ENCODE measurements at regions not wholly inside any gene's neighbourhood (a gene's known extent, or its start where the extent isn't known, plus 50 kb on each side); places are given as distances from the start of the nearest gene placed in this dataset.

DNA sequence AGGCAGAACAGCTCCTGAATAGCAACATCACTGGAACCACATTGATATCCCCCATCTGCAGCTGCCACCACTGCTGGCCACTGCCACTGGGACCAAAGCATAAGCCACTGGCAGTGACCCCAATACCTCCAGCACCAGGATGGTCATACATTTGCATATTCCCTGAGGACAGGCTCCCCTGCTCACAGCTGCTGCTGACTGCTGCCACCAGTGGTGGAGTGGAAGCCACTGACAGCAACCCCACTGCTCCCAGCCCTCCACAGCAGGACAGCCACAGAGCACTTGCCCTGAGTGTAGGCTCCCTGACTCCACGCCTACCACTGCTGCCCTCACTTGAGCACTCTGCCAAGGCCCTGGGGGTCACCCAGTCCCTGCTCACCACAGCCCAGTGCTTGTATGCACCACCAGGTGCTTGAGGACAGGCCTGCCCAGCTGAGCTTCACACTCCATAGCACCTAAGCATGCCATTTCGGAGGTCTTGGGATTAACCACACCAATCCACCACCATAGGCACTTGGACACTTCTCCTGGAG is 327.4 kb upstream of the RPS23 start:
- Histone ChIP-seq H3K27me3 (ENCODE audit: control insufficient read depth in 1 of 2, insufficient read depth in 2 of 2, low read length in 2 of 2) (no peaks in the 10 kb centered on the region), H3K4me1 (ENCODE audit: control insufficient read depth in 2 of 2, insufficient read depth in 2 of 2, low read length in 1 of 2) (no peaks in the 10 kb centered on the region), H3K9me3 (ENCODE audit: control insufficient read depth in 2 of 2, insufficient read depth in 1 of 2, low read depth in 1 of 2, low read length in 1 of 2) (peaks cover 0 to 5% of the 10 kb centered on the region in 2 donors), H3K36me3 (ENCODE audit: control insufficient read depth in 2 of 2, insufficient read depth in 2 of 2, low read length in 1 of 2) (no peaks in the 10 kb centered on the region), H3K27ac (ENCODE audit: low read depth in 2 of 2, low read length in 1 of 2) (no peak overlapping the region), H3K4me3 (ENCODE audit: low read depth in 1 of 2, low read length in 2 of 2) (no peak overlapping the region)
- 84 to 86% methylated on average over 2 of the region's 2 CpGs for WGBS, 2 donors

DNA sequence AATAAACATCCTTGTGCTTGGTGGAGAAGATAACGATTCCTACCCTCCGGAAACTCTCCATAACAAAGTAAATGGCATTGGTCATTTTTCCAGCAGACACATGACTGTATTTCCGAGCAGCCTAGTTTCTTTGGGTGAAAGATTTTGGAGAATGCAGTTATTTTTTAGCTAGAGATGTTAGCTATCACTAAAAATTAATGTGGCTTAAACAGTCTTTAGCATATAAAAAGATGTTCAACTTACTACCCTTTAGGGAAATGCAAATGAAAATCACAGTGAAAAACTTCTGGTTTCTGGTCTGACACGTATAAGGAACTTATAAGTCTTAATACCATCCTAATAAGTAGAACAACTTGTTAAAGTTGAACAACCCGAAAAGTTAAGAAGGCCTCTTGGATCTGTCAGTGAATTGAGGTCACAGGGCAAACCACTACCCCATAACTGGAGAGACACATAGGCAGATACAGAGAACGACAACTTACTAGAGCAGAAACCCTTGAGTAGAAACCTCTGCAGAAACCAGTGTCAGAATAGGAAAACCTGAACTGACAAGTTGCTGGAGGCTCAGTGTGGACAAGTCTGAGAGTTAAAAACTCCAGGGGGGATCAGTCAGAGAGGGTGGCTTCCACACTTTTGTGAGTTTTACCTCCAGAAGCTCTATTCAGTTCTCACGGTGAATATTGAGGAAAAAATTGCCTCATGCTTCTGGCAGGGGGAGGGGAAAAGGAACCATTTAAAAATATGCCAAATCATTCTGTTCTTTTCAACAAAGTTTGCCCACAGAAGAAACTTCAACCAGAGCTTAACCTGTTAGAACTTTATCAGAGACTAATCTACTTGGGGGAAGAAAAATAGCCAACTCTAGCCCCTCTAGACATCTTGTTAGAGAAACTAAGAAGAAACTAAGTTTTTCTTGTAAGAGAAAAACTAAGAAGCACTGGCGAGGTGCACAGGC is 325.2 kb upstream of the RPS23 start:
- Histone ChIP-seq H3K9me3 (ENCODE audit: control insufficient read depth in 2 of 2, insufficient read depth in 1 of 2, low read depth in 1 of 2, low read length in 1 of 2) (peaks cover 0 to 5% of the 10 kb centered on the region in 2 donors), H3K36me3 (ENCODE audit: control insufficient read depth in 2 of 2, insufficient read depth in 2 of 2, low read length in 1 of 2) (no peaks in the 10 kb centered on the region), H3K27ac (ENCODE audit: low read depth in 2 of 2, low read length in 1 of 2) (no peak overlapping the region), H3K4me3 (ENCODE audit: low read depth in 1 of 2, low read length in 2 of 2) (no peak overlapping the region), H3K27me3 (ENCODE audit: control insufficient read depth in 1 of 2, insufficient read depth in 2 of 2, low read length in 2 of 2) (no peaks in the 10 kb centered on the region), H3K4me1 (ENCODE audit: control insufficient read depth in 2 of 2, insufficient read depth in 2 of 2, low read length in 1 of 2) (no peaks in the 10 kb centered on the region)
- 80 to 83% methylated on average over 8 of the region's 8 CpGs for WGBS, 2 donors

DNA sequence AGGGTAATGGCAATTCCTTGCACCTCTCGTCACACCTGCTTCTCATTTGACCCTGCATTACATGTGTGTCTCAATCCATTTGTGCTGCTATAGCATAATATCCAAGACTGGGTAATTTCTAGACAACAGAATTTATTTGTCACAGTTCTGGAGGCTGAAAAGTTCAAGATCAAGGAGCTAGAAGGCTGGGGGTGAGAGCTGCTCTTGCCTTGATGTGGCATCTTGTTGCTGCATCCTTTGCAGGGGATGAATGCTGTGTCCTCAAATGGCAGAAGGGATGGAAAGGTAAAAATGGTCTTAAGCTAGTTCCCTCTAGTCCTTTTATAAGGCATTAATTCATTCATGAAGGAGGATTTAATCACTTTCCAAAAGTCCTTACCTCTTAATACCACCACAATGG is 323.7 kb upstream of the RPS23 start:
- WGBS, 2 donors = 87 to 98% methylated on average over 1 of the region's 1 CpG
- no peak overlapping the region for H3K4me3 ChIP-seq (ENCODE audit: low read depth in 1 of 2, low read length in 2 of 2)
- H3K4me1 ChIP-seq (ENCODE audit: control insufficient read depth in 2 of 2, insufficient read depth in 2 of 2, low read length in 1 of 2) = no peaks in the 10 kb centered on the region
- H3K9me3 ChIP-seq (ENCODE audit: control insufficient read depth in 2 of 2, insufficient read depth in 1 of 2, low read depth in 1 of 2, low read length in 1 of 2) = peaks cover 0 to 5% of the 10 kb centered on the region in 2 donors
- H3K36me3 ChIP-seq (ENCODE audit: control insufficient read depth in 2 of 2, insufficient read depth in 2 of 2, low read length in 1 of 2) = no peaks in the 10 kb centered on the region
- H3K27me3 ChIP-seq (ENCODE audit: control insufficient read depth in 1 of 2, insufficient read depth in 2 of 2, low read length in 2 of 2) = no peaks in the 10 kb centered on the region
- no peak overlapping the region for H3K27ac ChIP-seq (ENCODE audit: low read depth in 2 of 2, low read length in 1 of 2)

DNA sequence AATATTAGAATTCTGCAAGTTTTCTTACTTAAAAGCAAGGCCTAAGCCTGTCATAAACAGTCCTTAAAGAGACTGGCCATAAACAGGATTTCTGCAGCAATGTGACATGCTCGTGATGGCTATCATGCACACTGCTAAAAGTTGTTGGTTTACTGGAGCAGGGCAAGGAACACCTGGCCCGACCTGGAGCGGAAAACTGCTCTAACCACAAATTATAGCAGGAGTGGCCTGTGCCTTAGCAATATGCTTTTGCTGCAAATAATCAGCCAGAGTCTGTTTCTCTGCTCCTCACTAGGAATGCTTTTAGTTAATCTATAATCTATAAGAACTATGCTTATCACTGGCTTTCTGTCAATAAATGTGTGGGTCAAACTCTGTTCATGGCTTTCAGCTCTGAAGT is 322.9 kb upstream of the RPS23 start:
- Histone ChIP-seq H3K27ac (ENCODE audit: low read depth in 2 of 2, low read length in 1 of 2) (no peak overlapping the region), H3K4me1 (ENCODE audit: control insufficient read depth in 2 of 2, insufficient read depth in 2 of 2, low read length in 1 of 2) (no peaks in the 10 kb centered on the region), H3K9me3 (ENCODE audit: control insufficient read depth in 2 of 2, insufficient read depth in 1 of 2, low read depth in 1 of 2, low read length in 1 of 2) (peaks cover 0 to 5% of the 10 kb centered on the region in 2 donors), H3K36me3 (ENCODE audit: control insufficient read depth in 2 of 2, insufficient read depth in 2 of 2, low read length in 1 of 2) (no peaks in the 10 kb centered on the region), H3K27me3 (ENCODE audit: control insufficient read depth in 1 of 2, insufficient read depth in 2 of 2, low read length in 2 of 2) (no peaks in the 10 kb centered on the region), H3K4me3 (ENCODE audit: low read depth in 1 of 2, low read length in 2 of 2) (no peak overlapping the region)
- WGBS, 2 donors = 64 to 78% methylated on average over 3 of the region's 3 CpGs

DNA sequence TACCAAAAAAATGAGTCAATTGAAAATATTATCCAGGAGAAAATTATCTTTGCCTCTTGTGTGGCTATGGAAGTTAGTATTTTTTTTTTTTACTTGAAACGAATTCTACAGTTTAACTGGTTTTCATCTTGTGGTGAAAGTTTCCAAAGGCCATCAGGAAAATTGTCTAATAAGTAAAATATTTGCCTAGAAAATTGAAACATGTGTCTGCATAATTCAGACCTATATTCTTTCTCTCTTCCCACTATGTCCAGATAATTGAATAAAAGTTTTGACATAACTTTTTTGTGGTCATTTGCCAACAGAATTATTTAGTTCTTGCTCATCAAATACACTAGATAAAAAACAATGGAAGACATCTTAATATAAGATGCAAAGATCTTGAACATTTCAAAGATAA is 321.5 kb upstream of the RPS23 start:
- WGBS, 2 donors = 57 to 62% methylated on average over 1 of the region's 1 CpG
- Histone ChIP-seq H3K36me3 (ENCODE audit: control insufficient read depth in 2 of 2, insufficient read depth in 2 of 2, low read length in 1 of 2) (no peaks in the 10 kb centered on the region), H3K9me3 (ENCODE audit: control insufficient read depth in 2 of 2, insufficient read depth in 1 of 2, low read depth in 1 of 2, low read length in 1 of 2) (no peaks in the 10 kb centered on the region), H3K4me3 (ENCODE audit: low read depth in 1 of 2, low read length in 2 of 2) (no peak overlapping the region), H3K27ac (ENCODE audit: low read depth in 2 of 2, low read length in 1 of 2) (no peak overlapping the region), H3K27me3 (ENCODE audit: control insufficient read depth in 1 of 2, insufficient read depth in 2 of 2, low read length in 2 of 2) (no peaks in the 10 kb centered on the region), H3K4me1 (ENCODE audit: control insufficient read depth in 2 of 2, insufficient read depth in 2 of 2, low read length in 1 of 2) (no peaks in the 10 kb centered on the region)

DNA sequence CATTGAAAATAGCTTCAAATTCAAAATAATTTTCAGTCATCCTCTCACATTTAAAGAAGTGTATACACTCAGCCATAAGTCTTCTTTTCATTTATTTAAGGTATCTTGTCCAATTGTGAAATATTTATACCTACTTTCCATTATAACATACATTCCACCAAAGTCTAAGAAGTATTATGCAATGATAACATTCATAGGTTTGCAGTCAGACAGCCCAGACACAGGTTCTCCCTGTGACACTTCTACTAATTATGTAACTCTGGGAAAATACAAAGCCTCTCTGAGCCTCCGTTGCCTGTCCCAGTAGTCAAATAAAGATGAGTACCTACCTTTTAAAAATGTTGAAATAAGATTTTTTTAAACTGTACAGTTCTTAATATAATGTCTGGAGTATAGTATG is 320.9 kb upstream of the RPS23 start:
- no peaks in the 10 kb centered on the region for H3K9me3 ChIP-seq (ENCODE audit: control insufficient read depth in 2 of 2, insufficient read depth in 1 of 2, low read depth in 1 of 2, low read length in 1 of 2)
- H3K27me3 ChIP-seq (ENCODE audit: control insufficient read depth in 1 of 2, insufficient read depth in 2 of 2, low read length in 2 of 2) = no peaks in the 10 kb centered on the region
- H3K4me3 ChIP-seq (ENCODE audit: low read depth in 1 of 2, low read length in 2 of 2) = no peak overlapping the region
- no peaks in the 10 kb centered on the region for H3K4me1 ChIP-seq (ENCODE audit: control insufficient read depth in 2 of 2, insufficient read depth in 2 of 2, low read length in 1 of 2)
- no peak overlapping the region for H3K27ac ChIP-seq (ENCODE audit: low read depth in 2 of 2, low read length in 1 of 2)
- no peaks in the 10 kb centered on the region for H3K36me3 ChIP-seq (ENCODE audit: control insufficient read depth in 2 of 2, insufficient read depth in 2 of 2, low read length in 1 of 2)
- WGBS, 2 donors = 59 to 62% methylated on average over 1 of the region's 1 CpG

DNA sequence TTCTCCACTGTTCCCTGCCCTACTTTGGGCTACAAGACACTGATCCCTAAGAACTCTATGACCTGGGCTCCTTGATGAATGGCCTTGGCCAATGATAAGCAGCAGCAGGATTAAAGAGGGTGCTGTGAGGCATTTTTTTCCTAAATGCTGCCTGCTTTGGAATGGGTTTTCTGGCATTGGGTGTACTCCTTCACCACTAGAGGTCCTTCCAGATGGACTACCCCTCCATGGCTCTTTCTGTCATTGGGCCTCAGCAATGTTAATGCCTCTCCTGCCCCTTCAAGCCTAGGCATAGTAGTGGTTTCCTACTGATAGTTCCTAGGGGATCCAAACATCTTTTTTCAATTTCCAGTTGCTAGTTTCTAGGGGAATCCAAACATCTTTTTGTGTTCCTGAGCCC is 319.3 kb upstream of the RPS23 start:
- Histone ChIP-seq H3K27me3 (ENCODE audit: control insufficient read depth in 1 of 2, insufficient read depth in 2 of 2, low read length in 2 of 2) (no peaks in the 10 kb centered on the region), H3K27ac (ENCODE audit: low read depth in 2 of 2, low read length in 1 of 2) (no peak overlapping the region), H3K4me3 (ENCODE audit: low read depth in 1 of 2, low read length in 2 of 2) (no peak overlapping the region), H3K36me3 (ENCODE audit: control insufficient read depth in 2 of 2, insufficient read depth in 2 of 2, low read length in 1 of 2) (no peaks in the 10 kb centered on the region), H3K9me3 (ENCODE audit: control insufficient read depth in 2 of 2, insufficient read depth in 1 of 2, low read depth in 1 of 2, low read length in 1 of 2) (no peaks in the 10 kb centered on the region), H3K4me1 (ENCODE audit: control insufficient read depth in 2 of 2, insufficient read depth in 2 of 2, low read length in 1 of 2) (no peaks in the 10 kb centered on the region)

DNA sequence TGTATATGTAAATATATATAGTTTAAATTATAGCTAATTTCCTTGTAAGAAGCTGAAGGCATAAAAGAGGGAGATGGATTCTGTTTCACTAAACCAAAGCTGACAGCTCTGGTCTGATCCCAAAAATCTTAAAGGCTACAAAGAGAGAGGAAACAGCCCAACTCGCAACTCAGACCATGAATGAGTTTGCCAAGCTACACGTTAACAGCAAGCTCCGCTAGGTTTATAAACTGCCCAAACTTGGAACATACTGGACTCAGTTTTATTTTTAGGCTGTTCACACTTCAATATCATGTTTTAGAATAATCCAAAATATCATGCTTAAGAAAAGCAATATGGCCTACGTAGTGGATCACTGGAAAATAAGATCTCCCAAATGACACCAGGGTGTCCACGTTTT is 318.3 kb upstream of the RPS23 start:
- no peak overlapping the region for H3K27ac ChIP-seq (ENCODE audit: low read depth in 2 of 2, low read length in 1 of 2)

DNA sequence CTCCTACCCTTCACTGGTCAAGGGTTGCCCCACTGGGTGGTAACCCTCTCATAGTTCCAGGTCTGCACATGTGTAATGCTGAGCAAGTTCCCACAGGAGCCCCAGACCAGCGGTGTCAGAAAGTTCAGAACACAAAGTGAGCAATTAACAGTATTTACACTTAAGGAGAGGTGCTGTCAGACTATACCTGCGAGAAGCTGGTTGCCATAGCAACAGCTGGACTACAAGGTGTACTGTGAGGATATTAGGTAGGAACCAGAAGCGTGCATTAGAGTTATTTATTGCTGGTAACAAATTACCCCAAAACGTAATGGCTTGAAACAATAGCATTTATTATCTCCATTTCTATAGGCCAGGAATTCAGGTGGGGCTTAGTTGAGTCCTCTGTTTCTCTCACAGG is 317.0 kb upstream of the RPS23 start:
- Histone ChIP-seq H3K4me3 (ENCODE audit: low read depth in 1 of 2, low read length in 2 of 2) (no peak overlapping the region), H3K9me3 (ENCODE audit: control insufficient read depth in 2 of 2, insufficient read depth in 1 of 2, low read depth in 1 of 2, low read length in 1 of 2) (no peaks in the 10 kb centered on the region), H3K4me1 (ENCODE audit: control insufficient read depth in 2 of 2, insufficient read depth in 2 of 2, low read length in 1 of 2) (no peaks in the 10 kb centered on the region), H3K27ac (ENCODE audit: low read depth in 2 of 2, low read length in 1 of 2) (no peak overlapping the region), H3K27me3 (ENCODE audit: control insufficient read depth in 1 of 2, insufficient read depth in 2 of 2, low read length in 2 of 2) (no peaks in the 10 kb centered on the region), H3K36me3 (ENCODE audit: control insufficient read depth in 2 of 2, insufficient read depth in 2 of 2, low read length in 1 of 2) (no peaks in the 10 kb centered on the region)
- 56 to 62% methylated on average over 4 of the region's 4 CpGs for WGBS, 2 donors

More for the DNA sequence above, 318.3 kb upstream of the RPS23 start:
- no peaks in the 10 kb centered on the region for H3K27me3 ChIP-seq (ENCODE audit: control insufficient read depth in 1 of 2, insufficient read depth in 2 of 2, low read length in 2 of 2)
- 87 to 88% methylated on average over 5 of the region's 5 CpGs for WGBS, 2 donors
- H3K4me1 ChIP-seq (ENCODE audit: control insufficient read depth in 2 of 2, insufficient read depth in 2 of 2, low read length in 1 of 2) = no peaks in the 10 kb centered on the region
- no peak overlapping the region for H3K4me3 ChIP-seq (ENCODE audit: low read depth in 1 of 2, low read length in 2 of 2)
- no peaks in the 10 kb centered on the region for H3K36me3 ChIP-seq (ENCODE audit: control insufficient read depth in 2 of 2, insufficient read depth in 2 of 2, low read length in 1 of 2)
- H3K9me3 ChIP-seq (ENCODE audit: control insufficient read depth in 2 of 2, insufficient read depth in 1 of 2, low read depth in 1 of 2, low read length in 1 of 2) = no peaks in the 10 kb centered on the region

DNA sequence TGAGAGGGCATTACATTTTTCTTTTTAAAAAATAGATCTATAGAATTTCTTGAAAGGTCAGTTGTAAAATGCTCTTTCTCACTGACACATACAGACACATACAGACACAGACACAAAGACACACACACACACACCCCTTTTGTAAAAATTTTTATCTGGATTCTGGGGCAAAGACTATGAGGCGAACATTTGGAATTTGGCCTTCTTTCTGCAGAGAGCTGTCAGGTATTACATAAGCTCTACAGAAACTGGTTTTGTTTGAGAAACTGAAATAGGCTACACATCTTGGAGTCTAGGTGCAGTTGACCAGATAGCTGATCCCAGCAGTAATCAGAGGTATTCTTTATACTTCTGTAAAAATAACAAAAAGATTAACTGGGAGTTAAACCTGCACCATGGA is 315.9 kb upstream of the RPS23 start:
- no peaks in the 10 kb centered on the region for H3K36me3 ChIP-seq (ENCODE audit: control insufficient read depth in 2 of 2, insufficient read depth in 2 of 2, low read length in 1 of 2)
- no peaks in the 10 kb centered on the region for H3K27me3 ChIP-seq (ENCODE audit: control insufficient read depth in 1 of 2, insufficient read depth in 2 of 2, low read length in 2 of 2)
- no peaks in the 10 kb centered on the region for H3K4me1 ChIP-seq (ENCODE audit: control insufficient read depth in 2 of 2, insufficient read depth in 2 of 2, low read length in 1 of 2)
- no peaks in the 10 kb centered on the region for H3K9me3 ChIP-seq (ENCODE audit: control insufficient read depth in 2 of 2, insufficient read depth in 1 of 2, low read depth in 1 of 2, low read length in 1 of 2)
- 60 to 62% methylated on average over 1 of the region's 1 CpG for WGBS, 2 donors
- H3K27ac ChIP-seq (ENCODE audit: low read depth in 2 of 2, low read length in 1 of 2) = no peak overlapping the region
- no peak overlapping the region for H3K4me3 ChIP-seq (ENCODE audit: low read depth in 1 of 2, low read length in 2 of 2)
